Memory B cell (primary cell): ENCODE measurements at regions not wholly inside any gene's neighbourhood (a gene's known extent, or its start where the extent isn't known, plus 50 kb on each side); places are given as distances from the start of the nearest gene placed in this dataset.

Experiments
- ATAC-seq: fragments of 150-1000 bp; cut with Tn5 transposase; 2 replicates; pipeline ENCODE4 v1.10.0; 2021; ENCODE audit warnings: low read depth, mild to moderate bottlenecking, moderate library complexity
- DNase-seq, 2 donors: peaks; one replicate each; pipeline ENCODE4 v3.0.0; 2022; ENCODE audit warnings: low spot score in 2 of 2
- H3K27ac Mint-ChIP-seq: one replicate; pipeline ENCODE4 v1.8.0; 2022; ENCODE audit warnings: mild to moderate bottlenecking, moderate library complexity, mixed read lengths
- H3K27me3 Mint-ChIP-seq: one replicate; pipeline ENCODE4 v1.8.0; 2022; ENCODE audit warnings: mixed read lengths
- H3K36me3 Mint-ChIP-seq: one replicate; pipeline ENCODE4 v1.8.0; 2022; ENCODE audit warnings: mild to moderate bottlenecking, mixed read lengths
- H3K4me1 Mint-ChIP-seq: one replicate; pipeline ENCODE4 v1.8.0; 2022; ENCODE audit warnings: mixed read lengths
- H3K4me3 Mint-ChIP-seq: one replicate; pipeline ENCODE4 v1.8.0; 2022; ENCODE audit warnings: mild to moderate bottlenecking, moderate library complexity, mixed read lengths
- H3K9me3 Mint-ChIP-seq: one replicate; pipeline ENCODE4 v1.8.0; 2022; ENCODE audit warnings: mixed read lengths

DNA sequence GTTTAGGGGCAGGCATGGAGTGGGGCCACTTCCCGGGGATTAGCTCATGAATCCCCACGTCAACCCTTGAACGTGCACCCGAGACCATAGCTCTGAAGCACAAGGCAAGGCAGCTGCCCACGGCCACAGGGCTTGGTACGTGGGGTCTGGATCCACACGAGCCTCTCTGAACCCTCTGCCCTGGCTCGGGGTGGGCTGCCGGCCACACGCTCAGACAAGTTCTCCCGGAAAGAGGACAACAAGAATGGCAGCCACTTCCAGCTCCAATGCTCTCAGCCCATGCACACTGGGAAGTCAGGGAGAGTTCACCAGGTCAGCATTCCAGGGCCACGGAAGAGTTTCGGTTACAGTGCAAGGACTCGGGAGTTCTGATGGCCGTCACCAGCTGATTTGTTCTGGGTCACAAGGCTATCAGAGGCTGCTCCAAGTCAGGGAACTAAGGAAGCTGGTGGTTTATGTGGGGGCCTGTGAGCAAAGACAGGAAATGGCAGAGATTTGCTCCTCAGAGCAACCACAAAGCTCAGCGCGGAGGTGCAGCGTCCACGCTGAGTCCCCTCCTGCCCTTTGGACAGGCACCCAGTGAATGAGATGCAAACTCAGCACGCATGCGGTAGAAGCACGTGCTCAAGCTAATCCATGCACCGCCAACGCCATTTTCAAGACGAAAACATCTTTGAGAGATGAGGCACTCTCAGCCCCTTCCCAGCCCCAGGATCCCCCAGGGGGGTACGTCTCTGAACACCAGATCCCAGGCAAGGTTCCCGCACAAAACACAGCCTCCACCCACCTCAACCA, 356.4 kb downstream of the FOXL1 start:
- Mint-ChIP-seq H3K36me3 (no peaks in the 10 kb centered on the region), H3K4me3 (no peak overlapping the region), H3K4me1 (peaks cover 2% of the 10 kb centered on the region), H3K27ac (no peak overlapping the region), H3K9me3 (peaks cover 3% of the 10 kb centered on the region), H3K27me3 (peaks cover 13% of the 10 kb centered on the region)
- no peak for ATAC-seq
- DNase-seq = no peak

DNA sequence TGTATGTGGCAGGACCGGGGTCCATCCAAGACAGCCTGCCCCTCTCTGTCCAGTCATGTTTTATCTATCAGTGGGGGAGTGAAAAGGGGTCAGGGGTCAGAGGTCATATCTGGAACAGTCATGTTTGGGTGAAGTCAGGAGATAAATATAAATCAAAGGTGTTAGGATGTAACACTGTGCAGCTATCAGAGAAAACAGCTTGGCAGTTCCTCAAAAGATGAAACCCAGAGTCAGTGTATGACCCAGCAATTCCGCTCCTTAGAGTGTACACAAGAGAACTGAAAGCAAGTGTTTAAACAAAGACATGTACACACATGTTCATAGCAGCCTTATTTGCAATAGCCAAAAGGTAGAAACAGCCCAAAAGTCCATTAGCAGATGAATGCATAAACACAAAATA, 361.3 kb downstream of the FOXL1 start:
- H3K9me3 Mint-ChIP-seq = peaks cover 5% of the 10 kb centered on the region
- H3K27me3 Mint-ChIP-seq = peaks cover 14% of the 10 kb centered on the region
- peaks cover 2% of the 10 kb centered on the region for H3K4me1 Mint-ChIP-seq
- no peak overlapping the region for H3K27ac Mint-ChIP-seq
- H3K36me3 Mint-ChIP-seq = no peaks in the 10 kb centered on the region
- DNase-seq (no peak), ATAC-seq (no peak)
- H3K4me3 Mint-ChIP-seq = no peak overlapping the region

GRCh38 chr16:86941731-86942130, 363.4 kb downstream of the FOXL1 start:
- DNase-seq = no peak
- H3K4me3 Mint-ChIP-seq = no peak overlapping the region
- H3K27me3 Mint-ChIP-seq = peaks cover 6% of the 10 kb centered on the region
- no peak for ATAC-seq
- H3K9me3 Mint-ChIP-seq = peaks cover 5% of the 10 kb centered on the region
- no peaks in the 10 kb centered on the region for H3K36me3 Mint-ChIP-seq
- H3K4me1 Mint-ChIP-seq = no peaks in the 10 kb centered on the region
- no peak overlapping the region for H3K27ac Mint-ChIP-seq

- Mint-ChIP-seq H3K4me1 (no peaks in the 10 kb centered on the region), H3K9me3 (peaks cover 5% of the 10 kb centered on the region)
- DNase-seq = no peak
Measured at GRCh38 chr16:86942151-86943051, 364.1 kb downstream of the FOXL1 start.

DNA sequence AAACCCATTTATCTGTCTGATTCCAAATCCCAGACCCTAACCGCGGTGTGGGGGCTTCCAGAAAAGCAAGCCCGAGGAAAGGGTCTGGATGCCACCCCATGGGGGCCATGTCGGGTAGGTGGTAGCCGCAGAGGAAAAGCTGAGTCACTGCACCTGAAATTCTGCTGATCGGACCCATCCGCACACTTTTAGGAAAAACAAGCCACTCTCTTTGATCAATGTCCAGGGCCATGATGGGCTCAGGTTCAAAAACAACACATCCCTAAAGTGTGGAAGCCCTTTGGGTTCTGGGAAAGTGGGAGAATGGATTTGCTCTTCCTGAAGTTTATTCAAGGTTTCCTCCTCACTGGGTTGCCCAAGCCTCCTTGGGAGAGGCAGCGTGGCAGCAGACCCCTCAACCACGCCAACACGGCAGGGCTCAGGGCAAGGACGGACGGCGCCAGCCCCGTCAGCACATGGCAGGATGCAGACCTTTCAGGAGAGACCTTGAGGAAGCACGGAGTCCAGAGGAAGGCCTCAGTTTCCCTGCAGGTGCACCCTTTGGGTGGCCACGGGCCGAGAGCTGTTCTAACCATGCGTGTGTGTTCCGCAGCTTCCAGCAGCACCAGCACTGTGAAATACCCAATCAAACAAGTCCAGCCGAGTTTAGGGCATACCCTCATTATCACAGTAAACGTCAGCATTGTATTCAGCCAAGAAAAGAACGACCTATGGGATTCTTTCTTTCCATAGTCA, 367.0 kb downstream of the FOXL1 start:
- Mint-ChIP-seq H3K27ac (no peak overlapping the region), H3K27me3 (peaks cover 2% of the 10 kb centered on the region), H3K36me3 (no peaks in the 10 kb centered on the region), H3K4me1 (no peaks in the 10 kb centered on the region), H3K9me3 (no peaks in the 10 kb centered on the region), H3K4me3 (no peak overlapping the region)
- ATAC-seq = no peak
- no peak for DNase-seq

More at GRCh38 chr16:86942151-86943051, 364.1 kb downstream of the FOXL1 start:
- H3K27me3 Mint-ChIP-seq = peaks cover 6% of the 10 kb centered on the region
- H3K36me3 Mint-ChIP-seq = no peaks in the 10 kb centered on the region
- H3K4me3 Mint-ChIP-seq = no peak overlapping the region
- no peak for ATAC-seq
- H3K27ac Mint-ChIP-seq = no peak overlapping the region

DNA sequence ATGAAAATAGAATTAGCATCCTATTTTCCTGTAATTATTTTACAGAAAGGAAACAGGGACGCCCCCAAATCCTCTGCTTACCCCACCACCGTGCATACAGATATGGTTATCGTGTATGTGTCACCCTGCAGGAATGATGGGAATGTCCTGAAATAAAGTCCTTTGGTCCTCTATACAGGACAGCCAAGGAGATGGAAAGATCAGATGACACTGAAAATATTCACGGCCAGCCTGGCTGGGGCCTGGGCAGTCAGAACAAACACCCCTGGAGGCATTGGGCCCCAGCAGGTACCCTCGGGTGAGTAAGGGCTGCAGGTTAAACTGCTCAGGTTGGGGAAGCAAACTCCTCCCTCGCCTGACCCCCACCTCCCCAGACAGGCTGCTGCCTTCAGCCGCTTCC, 368.0 kb downstream of the FOXL1 start:
- Mint-ChIP-seq H3K4me3 (no peak overlapping the region), H3K4me1 (no peaks in the 10 kb centered on the region), H3K27ac (no peak overlapping the region), H3K27me3 (peaks cover 2% of the 10 kb centered on the region), H3K36me3 (no peaks in the 10 kb centered on the region), H3K9me3 (no peaks in the 10 kb centered on the region)
- ATAC-seq = no peak
- no peak for DNase-seq

- Mint-ChIP-seq H3K9me3 (no peaks in the 10 kb centered on the region), H3K4me3 (no peak overlapping the region), H3K4me1 (no peaks in the 10 kb centered on the region), H3K36me3 (no peaks in the 10 kb centered on the region), H3K27ac (no peak overlapping the region), H3K27me3 (peaks cover 2% of the 10 kb centered on the region)
- no peak for ATAC-seq
- no peak for DNase-seq
Measured at GRCh38 chr16:86946981-86947380, 368.6 kb downstream of the FOXL1 start.

GRCh38 chr16:86948046-86948445, 369.1 kb downstream of the C16orf95 start:
- Mint-ChIP-seq H3K4me3 (no peak overlapping the region), H3K27ac (no peak overlapping the region), H3K4me1 (no peaks in the 10 kb centered on the region), H3K9me3 (no peaks in the 10 kb centered on the region), H3K36me3 (no peaks in the 10 kb centered on the region), H3K27me3 (peaks cover 2% of the 10 kb centered on the region)
- no peak for DNase-seq
- no peak for ATAC-seq

GRCh38 chr16:86949116-86949515, 368.1 kb downstream of the C16orf95 start:
- ATAC-seq = no peak
- DNase-seq = no peak
- Mint-ChIP-seq H3K4me3 (no peak overlapping the region), H3K9me3 (no peaks in the 10 kb centered on the region), H3K36me3 (no peaks in the 10 kb centered on the region), H3K4me1 (no peaks in the 10 kb centered on the region), H3K27ac (no peak overlapping the region), H3K27me3 (no peaks in the 10 kb centered on the region)

- ATAC-seq (no peak), DNase-seq (no peak)
- Mint-ChIP-seq H3K4me1 (no peaks in the 10 kb centered on the region), H3K27ac (no peak overlapping the region), H3K9me3 (no peaks in the 10 kb centered on the region), H3K36me3 (no peaks in the 10 kb centered on the region), H3K4me3 (no peak overlapping the region), H3K27me3 (no peaks in the 10 kb centered on the region)
Measured at GRCh38 chr16:86949630-86950029, 367.6 kb downstream of the C16orf95 start.

GRCh38 chr16:86951041-86951822, 366.0 kb downstream of the C16orf95 start:
- H3K4me1 Mint-ChIP-seq = no peaks in the 10 kb centered on the region
- no peak overlapping the region for H3K4me3 Mint-ChIP-seq
- H3K27ac Mint-ChIP-seq = no peak overlapping the region
- ATAC-seq = no peak
- H3K27me3 Mint-ChIP-seq = no peaks in the 10 kb centered on the region
- no peaks in the 10 kb centered on the region for H3K9me3 Mint-ChIP-seq
- H3K36me3 Mint-ChIP-seq = no peaks in the 10 kb centered on the region
- no peak for DNase-seq

- Mint-ChIP-seq H3K36me3 (no peaks in the 10 kb centered on the region), H3K4me3 (no peak overlapping the region), H3K4me1 (no peaks in the 10 kb centered on the region), H3K27ac (no peak overlapping the region), H3K27me3 (no peaks in the 10 kb centered on the region), H3K9me3 (no peaks in the 10 kb centered on the region)
- ATAC-seq (no peak), DNase-seq (no peak)
Measured at GRCh38 chr16:86951831-86952598, 365.2 kb downstream of the C16orf95 start.

DNA sequence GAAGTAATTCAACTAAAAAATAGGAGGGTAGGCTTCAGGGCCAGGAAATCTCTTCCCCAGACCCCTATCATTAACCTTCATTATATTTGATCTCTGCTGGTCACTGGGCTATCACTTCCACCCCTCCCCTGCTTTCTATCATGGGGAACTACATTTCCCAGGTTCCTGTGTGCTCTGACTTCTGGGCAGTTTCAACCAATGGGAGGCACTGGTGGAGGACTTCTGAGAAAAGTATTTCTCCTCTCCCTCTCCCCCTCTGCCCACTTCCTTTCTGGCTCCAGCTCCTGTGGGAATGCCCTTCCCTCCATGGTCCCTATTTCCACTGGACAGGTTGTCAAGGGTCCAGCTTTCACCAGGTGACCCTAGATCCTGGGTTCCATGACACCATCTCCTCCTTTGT, 364.4 kb downstream of the C16orf95 start:
- Mint-ChIP-seq H3K4me3 (no peak overlapping the region), H3K27ac (no peak overlapping the region), H3K4me1 (no peaks in the 10 kb centered on the region), H3K9me3 (no peaks in the 10 kb centered on the region), H3K27me3 (no peaks in the 10 kb centered on the region), H3K36me3 (no peaks in the 10 kb centered on the region)
- DNase-seq (no peak), ATAC-seq (no peak)
